T-helper 1 cell (primary cell): ENCODE measurements at regions not wholly inside any gene's neighbourhood (a gene's known extent, or its start where the extent isn't known, plus 50 kb on each side); places are given as distances from the start of the nearest gene placed in this dataset.

Experiments used
- DNase-seq, 5 donors: peaks; one replicate each; pipeline ENCODE4 v3.0.0-alpha.2; 2012 to 2020

DNA sequence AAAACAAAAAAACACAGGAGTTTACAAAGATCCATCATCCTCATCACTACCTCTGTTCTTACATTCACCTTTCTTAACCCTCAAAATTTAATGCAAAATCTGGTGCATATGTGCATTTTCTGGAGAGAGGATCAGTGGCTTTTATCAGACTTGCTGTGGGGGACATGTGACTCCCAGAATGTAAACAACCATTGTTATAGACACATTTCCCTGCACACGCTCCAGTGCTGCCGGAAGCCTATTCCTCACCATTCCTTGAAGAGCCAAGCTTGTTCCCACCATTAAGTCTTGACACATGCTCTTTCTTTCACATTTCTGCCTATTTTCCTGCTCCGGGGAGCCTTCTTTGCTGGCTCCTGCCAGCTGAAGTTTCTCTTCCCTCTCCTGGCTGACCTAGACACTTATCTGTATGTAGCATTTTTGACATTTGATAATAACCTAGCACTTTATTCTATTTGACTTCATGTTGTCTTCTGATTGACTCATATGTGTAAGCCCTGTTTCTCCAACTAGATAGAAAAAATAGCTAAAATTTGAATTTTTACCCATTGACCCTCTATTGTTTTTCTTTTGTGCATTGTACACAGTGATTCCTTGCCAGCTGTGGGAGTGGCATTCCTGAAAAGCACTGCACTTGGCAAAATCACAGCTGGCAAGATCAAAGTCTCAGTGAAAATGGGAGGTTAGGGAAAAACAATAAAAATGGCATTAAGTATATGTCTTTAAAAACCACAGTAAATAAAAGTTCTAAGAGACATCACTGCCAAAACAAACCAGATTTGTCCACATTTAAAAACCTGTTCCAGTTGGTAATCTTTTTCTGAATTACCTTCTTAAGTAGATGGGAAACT, 76.8 kb upstream of the CIBAR2 start:
- no peak for DNase-seq

DNA sequence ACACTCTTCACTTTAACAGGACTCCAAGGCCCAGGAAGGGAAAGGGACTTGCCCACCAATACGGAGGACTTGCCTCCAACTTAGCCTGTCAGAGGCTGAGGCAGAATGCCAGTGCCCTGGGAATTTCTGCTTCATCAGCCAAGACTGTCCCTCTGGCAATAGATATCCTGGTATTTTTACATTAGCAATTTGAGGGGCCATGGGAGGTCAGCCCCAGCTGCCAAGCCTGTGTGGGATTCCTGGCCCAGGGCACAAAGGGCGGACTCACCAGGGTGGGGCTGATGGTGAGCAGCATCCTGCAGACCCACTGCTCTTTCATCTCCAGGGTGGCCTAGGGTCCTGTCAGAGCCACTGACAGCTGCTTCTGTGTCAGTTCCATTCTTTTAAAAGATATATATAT, 78.3 kb upstream of the CIBAR2 start:
- DNase-seq, result no peak

DNA sequence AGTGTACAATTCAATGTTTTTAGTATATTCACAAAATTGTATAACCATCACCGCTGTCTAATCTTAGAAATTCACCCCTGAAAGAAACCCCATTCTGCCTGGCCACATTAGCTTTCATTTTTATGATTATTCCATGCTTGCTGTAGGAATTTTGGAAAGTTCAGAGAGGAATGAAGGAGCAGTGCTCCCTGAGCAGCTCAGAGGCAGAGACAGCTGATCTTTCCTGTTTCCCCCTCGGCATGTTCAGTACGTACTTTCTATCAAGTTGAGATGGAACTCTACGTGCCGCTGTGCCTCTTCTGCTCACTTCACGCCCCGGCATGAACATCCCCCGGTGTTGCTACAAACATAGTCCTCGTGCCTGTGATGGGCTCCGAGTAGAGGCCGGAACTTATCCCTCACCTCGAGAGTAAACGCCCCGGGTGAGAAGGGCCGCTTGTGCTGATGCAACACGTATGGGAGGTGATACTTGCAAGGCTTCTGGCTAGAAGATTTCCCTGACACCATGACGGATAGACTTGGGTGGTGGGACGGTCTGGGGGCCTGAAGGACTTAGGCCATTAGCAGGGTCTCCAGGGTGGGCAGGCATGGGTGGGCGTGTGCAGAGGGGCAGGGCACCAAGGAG, 79.2 kb upstream of the CIBAR2 start:
- DNase-seq, result no peak

DNA sequence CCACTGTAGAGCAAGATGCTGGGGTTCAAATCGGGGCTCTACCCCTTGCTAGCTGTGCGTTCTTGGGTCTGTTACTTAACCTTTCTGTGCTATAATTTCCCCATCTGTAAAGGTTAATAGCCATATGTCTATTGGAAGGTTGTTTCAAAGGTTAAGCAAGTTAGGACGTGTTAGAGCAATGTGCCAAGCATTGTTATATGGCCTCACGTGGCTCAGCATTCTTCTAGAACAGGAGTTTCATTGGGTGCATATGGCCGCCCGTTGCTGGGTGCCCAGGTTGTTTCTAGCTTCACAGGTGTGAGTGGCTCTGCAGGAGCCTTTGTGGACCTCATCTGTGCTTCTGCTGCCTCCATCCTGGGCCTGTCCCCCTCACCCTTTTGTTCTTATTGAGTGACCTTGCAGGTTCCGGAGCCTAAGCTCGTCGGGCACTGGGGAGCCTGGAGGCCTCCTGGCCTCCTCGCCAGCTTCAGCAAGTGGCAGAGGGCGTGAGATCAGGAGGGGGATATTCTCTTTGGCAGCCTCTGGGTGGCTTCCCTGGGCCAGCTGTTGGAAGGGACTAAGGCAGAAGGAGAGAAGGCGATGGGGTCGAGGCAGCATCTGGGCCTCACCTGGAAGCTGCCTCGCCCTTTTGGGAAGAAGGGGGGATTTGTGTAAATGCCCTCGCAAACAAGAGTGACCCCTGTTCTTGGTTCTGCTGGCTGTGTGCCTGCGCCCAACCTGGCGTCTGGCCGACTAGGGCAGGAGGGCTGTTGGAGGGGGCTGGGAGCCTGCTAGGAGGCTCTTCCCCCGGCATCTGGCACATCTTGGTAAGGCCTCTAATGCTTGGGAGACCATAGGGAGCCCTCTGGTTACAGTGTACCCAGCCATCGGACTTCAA, 80.2 kb upstream of the CIBAR2 start:
- DNase-seq, result no peak

DNA sequence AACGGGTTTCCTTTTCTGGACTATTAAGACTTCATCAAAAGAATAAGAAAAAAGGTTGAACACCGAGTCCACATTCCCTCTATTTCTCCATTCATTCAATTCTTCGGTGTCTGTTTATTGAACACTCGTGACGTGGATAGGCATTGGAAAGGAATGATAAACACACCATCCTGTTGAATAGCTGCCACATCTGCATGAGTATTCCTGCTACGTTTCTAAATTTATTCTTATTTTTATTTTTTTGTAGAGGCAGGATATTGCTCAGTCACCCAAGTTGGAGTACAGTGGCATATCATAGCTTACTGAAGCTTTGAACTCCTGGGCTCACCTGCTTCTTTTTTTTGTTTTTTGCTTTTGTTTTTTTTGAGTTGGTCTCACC, 80.8 kb upstream of the CIBAR2 start:
- no peak for DNase-seq

DNA sequence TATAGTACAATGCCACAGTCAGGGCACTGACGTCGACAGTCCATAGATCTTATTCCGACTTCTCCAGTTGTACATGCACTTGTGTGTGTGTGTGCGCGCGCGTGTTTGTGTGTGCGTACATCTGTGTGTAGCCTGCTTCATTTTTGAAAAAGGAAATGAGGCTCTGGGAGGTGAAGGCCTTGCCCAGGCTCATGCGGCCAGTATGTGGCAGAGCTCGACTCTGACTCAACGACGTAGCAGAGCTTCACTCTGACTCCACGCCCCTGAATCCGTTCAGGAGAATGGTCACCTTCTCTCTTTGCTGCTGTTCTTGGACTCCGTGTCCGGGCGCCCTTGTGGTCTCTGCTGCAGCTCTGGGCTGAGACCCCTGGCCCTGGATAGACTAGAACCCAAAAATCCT, 81.6 kb upstream of the CIBAR2 start:
- no peak for DNase-seq

DNA sequence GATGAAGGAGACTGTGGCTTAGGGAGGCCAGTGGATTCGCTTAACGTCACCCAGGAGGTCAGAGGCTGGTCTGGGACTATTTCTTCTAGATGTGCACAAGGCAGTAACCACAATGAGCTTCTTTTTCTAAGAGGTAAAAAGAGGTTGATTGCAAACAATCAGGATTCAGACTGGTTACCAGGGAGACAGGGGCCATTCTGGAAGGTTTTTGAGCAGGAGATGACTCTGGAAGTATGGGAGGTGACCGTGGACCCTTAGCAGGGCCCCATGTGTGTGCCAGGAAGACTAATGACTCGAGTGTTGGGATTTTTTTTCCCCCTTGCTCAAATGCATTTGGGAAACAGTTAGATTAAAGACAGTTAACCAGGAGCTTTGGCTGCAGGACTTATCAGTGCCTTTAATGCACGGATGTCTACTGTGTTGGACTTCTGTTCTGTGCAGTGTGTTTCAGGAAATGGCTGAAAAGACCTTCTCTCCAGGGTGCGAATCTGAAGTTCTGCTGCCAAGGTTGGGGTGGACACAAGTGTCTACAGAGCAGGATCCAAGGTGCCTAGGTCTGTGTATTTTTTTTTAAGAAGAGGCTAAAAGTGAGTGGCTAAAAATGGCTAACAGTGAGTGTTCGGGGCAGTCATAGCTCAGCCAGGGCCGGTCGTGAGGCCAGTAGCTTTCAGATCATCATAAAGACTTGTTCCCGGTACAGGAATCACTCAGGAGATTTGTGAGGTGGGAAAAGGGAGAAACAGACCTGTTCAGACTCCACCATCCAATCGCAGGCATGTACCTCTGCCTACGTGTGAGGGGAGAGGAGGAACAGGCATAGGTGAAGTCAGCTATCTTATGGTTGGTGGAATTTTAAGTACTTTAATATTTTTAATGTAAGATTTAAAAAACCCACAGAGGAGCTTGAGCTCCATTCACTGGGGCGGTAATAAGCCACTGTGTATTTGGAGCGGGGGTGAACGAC, 82.3 kb upstream of the CIBAR2 start:
- DNase-seq, result no peak

DNA sequence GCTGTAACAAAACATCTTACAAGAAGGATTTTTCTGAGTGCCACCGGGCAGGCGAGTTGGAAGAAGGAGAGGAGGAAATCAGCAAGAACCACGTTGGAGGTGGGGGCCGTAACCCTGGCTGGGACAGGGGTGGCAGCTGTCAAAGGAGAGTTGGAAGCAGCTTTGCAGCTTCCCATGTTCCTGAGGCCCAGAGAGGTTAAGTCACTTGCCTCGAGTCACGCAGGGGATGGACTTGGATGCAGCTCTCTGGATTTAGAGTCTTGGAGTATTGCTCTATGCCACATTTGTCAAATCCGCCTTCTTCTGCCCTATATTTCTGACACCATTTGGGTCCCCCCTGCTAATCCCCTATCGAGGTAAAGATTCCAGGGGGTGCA, 83.0 kb upstream of the CIBAR2 start:
- DNase-seq, result no peak

DNA sequence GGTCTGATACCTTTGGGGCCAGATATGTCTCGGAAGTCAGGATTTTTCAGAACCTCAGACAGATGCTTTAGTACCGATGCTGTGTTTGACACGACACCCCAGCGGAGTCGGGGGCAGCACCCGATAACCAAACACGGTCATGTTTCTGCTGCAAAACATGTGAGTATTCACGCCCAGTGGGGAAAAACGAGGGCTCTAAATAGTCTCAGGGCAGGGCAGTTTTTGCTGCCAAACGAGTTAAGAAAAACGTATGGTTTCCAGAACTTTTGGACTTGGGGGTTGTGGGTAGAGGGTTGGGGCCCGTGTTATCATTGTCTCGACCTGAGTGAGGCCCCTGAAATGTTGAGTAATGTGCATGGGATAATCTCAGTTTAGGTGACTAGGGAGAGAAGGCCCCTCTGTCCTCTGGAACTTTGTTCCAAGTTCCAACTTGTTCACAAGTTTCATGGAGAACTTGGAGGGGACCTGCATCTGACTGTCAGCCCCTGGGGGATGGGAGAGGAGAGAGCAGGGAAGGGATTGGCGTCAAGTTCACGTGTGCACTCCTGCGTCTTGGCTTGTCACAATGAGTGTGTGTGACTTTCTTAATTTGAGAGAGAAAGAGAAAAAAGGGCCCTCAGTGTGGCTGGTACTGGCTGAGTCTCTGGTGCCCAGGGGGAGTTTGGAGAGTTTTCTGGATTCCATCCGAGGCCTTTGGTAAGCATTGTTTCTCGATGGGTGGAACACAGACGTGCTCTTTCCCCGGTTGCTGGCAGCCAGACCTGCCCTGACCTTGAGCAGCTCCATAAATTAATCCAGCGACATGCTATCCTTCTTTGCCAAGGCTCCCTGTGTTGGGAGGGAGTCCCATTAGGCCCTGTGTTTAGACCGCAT, 83.9 kb upstream of the CIBAR2 start:
- DNase-seq, result no peak

DNA sequence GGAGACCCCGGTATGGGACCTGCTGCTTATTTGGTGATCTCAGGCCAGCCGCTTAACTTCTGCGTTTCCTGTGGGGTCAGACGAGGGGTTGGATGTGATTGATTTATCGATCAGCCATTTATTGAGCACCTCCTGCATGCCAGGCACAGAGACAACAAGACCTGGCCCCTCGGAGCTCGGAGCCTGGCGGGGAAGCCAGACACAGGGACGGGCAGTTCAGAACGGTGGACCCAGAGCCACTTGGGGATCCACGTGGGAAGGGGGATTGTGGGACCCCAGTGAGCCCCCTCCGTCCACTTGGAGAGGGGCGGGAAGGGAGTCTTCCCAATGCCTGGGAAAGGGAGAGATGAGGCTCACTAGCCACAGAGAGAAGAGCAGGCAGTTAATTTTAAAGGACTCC, 84.7 kb upstream of the CIBAR2 start:
- DNase-seq, result no peak

DNA sequence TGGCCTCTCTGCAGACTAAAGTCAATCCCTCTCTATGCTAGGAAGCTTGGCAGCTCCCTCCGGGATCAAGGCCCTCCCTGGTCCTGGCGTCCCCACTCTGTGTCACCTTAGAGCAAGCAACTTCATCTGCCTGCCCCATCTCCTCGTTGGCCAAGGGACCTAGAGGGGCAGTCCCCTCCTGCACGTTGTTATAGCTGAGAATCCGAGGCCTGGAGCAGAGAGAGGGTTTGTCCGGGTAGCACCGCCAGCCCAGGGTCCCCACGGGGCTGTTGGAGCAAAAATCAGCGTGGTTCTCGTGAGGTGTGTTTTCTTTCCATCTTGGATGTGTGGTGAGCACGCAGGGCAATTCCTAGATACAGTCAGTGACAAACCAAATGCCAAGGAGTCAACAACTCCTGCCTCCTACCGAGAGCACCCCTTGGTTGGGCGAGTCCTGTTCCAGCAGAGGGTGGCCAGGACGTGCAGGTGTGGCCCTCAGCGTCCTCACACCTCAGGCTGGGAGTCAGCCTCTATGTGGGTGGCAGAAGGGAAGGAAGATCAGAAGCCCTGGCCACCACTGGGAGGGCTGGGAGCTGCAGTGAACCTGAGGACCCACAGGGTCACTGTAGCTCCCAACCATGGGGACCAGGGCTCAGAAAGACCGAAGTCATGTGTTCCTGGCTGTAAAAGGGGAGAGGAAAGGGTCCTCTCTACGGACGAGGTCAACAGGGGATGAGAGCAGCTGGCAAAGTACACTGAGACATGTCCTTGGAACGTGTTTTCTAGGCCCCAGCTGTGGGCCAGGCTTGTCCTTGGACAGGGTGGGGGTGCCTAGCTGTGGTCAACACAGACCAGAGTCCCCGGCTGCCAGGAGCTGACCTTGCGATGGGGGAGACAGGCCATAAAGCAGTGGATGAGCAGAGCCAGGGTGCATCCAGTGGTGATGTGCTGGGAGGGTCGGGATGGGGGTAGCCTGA, 85.6 kb upstream of the CIBAR2 start:
- no peak for DNase-seq

DNA sequence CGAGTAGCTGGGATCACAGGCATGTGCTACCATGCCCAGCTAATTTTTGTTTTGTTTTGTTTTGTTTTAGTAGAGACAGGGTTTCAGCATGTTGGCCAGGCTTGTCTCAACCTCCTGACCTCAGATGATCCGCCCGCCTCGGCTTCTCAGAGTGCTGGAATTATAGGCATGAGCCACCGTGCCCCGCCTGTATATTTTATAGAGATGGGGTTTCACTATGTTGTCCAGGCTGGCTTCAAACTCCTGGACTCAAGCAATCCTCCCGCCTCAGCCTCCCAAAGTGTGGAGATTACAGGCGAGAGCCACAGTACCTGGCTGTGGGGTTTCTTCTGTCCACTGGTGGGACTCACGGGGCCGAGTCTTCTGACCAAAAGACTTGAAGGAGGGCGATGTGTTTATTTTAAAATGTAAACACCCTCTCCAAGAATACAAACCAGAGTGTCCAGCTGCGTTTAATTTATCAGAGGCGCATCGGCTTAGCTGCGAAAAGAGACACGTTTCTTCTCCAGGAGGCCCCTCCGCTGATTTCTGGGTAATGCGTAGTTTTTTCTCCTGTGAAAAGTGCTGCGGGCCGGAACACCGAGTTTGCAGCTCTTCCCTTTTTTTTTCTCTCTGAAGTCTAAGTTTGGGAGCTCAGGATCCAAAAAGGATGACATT, 86.9 kb upstream of the CIBAR2 start:
- no peak for DNase-seq

DNA sequence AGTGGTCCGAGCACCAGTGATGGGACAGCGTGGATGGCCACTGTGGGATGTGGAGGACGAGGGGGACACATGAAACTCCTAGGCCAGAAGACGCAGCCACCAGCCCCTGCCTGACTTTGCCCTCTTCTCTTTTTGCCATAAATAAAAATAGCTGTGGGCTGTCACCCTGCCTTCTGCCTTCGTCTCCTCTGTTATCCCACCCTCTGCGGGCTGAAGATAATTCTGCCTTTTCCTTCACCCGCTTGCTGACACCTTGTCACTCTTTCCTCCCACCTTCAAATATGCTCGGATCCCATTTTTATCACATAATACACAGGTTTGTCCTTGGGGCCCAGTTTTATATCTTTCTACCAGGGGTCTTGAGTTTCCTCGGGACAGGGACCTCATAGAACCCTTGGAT, 87.6 kb upstream of the CIBAR2 start:
- no peak for DNase-seq

DNA sequence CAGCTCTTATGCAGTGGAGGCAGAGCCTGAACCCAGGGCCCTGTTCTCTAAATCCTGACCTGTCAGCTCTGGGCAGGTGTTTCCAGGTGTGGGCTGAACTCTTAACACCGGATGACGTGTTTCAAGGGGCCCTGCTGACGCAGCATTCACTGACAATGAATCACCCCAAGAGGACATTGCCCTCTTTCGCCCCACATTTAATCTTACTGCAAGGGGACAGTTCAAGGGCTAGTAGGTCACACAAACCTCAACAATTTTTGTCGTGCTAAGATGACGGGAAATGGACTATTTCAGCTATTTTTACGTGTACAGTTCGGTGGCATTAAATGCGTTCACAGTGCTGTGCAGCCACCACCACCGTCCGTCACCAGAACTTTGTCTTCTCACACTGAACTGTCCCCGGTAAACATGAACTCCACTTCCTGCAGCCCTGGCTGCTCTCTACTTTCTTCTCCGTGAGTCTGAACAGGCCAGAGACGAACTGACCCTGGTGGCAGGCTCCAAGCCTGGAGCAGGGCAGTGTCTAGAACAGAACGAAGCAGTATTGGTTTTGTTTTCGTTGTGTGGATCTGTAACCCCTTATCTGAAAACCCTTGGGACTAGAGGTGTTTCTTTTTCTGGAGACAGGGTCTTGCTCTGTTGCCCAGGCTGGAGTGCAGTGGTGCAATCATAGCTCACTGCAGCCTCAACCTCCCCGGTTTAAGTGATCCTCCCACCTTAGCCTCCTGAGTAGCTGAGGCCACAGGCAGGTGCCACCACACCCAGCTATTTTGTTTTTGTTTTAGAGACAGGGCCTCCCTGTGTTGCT, 88.4 kb upstream of the CIBAR2 start:
- no peak for DNase-seq

DNA sequence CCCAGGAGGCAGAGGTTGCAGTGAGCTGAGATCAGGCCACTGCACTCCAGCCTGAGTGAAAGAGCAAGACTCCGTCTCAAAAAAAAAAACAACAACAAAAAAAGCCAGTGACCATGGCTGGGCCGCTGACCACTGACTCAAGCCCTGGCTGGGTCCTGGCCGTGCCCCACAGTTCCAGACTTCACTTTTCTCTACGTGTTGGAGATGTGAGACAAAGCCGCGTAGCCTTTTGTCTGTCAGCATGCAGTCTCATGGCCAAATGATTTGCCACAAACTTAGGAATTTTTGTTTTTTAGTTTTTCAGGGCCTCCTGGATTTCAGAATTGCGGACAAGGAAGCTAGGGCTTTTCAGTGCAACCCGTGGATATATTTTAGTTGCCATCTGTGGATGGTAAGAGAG, 89.3 kb upstream of the CIBAR2 start:
- DNase-seq, result no peak

DNA sequence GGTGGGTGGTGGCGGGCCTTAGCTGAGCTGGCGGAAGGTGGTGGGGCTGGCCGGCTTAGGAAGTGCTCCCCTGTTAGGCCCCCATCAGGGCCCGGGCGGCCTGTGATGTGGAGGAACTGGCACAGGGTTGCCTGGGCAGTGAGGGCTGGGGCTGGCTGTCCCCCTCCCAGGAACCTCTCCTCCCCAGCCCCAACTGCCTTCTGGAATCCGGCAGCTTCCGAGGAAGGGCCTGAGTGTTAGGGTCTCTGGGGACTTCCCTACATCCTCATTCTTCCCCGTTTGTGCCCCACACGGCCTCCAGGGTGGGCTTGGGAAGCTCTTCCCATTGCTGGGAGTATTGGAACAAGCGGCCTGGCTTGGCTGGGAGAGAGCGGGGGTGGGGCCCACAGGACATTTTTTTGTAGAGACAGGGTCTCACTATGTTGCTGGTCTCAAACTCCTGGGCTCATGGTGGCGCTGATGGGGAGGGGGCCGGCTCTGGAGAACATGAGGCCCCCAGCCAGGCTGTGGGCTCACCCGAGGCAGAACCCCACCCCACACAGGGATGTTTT, 89.9 kb upstream of the CIBAR2 start:
- DNase-seq, result no peak

DNA sequence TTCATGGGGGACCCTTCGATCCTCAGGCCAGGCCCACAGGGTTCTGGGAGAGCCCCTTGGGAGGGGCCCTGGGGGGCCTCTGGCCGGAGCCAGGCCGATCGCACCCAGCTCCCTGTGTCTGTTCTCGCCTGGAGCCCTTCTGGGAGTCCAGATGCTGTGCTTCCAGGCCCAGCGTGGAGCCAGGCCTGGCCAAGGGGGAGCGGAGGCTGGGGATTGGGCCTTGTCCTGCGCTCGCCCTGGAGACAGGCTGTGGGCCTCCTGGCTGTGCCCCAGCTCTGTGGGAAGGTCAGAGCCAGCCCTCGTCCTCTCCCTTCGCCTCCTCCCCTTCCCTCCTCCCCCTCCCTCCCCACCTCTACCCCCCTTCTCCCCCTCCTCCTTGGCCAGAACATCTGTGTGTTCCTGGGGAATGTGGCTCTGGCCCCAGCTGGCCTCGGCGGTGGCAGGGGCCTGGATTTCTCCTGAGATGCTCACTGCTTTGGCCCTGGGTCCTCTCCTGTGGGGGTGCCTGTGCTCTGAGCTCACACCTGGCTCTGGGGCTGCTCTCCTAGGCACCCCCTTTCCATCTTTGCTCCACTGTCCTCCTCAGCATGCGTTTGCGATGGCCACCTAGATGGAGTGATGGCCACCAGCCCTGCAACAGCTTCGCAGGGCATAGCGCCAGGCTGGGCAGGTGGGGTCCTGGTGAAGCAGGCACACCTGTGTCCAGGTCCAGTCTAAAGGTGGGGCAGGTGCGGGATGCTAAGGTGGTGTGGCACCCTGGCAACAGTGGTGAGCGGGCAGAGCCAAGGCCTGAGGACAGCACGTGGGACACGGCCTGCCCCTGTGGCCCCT, 90.6 kb upstream of the CIBAR2 start:
- DNase-seq, result no peak

DNA sequence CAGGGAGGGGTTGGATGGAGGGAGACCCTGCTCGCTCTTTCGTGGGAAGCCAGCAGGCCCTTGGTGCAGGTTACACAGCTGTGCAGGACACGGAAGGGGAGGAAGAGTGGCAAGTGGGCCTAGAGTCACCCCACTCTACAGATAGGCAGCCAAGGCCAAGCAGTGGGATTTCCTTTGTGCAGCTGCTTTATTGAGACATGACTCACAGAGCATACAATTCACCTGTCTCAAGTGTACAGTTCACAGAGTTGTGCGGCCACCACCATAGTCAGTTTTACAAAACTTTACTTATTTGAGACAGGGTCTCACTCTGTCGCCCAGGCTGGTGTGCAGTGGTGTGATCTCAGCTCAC, 91.2 kb upstream of the CIBAR2 start:
- no peak for DNase-seq
